HG03439 (cell line): ENCODE measurements at regions not wholly inside any gene's neighbourhood (a gene's known extent, or its start where the extent isn't known, plus 50 kb on each side); places are given as distances from the start of the nearest gene placed in this dataset.

ENCODE experiments used
- ATAC-seq: cut with Tn5 transposase; IDR thresholded peaks from one replicate; pipeline ENCODE4 v1.9.1; 2021; ENCODE audit warnings: mild to moderate bottlenecking, moderate library complexity; ENCODE audit not compliant: unreplicated experiment

DNA sequence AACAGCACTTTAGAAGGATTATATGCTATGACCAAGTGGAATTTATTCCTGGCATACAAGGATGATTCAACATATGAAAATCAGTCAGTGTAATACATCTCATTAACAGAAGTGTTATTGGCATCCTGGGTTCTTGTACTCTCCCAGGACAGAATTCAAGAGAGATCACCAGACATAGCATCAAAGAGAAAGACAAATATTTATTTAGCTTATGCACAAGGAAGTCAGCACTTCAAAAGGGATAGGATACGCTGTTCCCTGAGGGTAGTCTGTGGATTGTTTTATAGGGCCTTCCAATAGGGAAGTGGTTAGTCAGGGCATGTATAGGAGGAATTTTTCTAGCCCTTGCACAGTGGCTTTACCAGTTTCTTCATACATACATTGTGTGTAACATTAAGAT, 1238.0 kb downstream of the PCDH17 start:
- no peak for ATAC-seq

DNA sequence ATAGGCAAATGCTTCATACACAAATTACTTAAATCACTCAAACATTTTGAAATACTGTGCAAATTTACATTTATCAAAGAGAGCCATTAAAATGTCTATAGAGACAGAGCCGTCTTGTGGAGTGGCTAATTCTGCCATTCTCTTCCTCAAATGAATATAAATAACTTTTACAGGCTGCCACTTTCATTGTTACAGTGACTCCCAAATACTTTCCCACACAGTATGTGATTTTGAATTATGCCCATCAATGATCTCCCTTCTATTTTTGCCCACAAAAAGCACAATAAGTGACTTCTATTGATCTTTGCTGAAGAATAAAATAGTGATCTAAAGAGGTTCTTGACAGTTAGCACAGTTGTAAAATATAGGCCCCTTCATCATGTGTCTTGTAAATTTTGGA, 1244.9 kb downstream of the PCDH17 start:
- ATAC-seq, result no peak

DNA sequence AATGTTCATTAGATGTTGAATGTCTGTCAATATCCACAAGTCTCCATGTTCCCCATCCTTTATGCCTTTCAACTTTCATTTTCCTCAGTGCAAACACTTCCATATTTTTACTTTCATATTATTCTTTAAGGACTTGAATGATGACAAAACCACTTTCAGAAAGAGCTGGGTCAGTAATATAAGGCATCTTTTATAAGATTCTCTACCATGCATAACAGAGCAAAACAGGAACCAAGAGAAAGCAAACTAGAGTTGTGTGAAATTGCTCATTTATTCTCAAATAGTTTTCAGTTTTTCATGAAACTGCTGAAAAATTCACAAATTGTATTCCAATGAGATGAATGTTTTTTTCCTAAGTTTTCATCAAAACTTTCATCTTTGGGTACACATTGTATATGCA, 1247.6 kb downstream of the PCDH17 start:
- ATAC-seq, result no peak

DNA sequence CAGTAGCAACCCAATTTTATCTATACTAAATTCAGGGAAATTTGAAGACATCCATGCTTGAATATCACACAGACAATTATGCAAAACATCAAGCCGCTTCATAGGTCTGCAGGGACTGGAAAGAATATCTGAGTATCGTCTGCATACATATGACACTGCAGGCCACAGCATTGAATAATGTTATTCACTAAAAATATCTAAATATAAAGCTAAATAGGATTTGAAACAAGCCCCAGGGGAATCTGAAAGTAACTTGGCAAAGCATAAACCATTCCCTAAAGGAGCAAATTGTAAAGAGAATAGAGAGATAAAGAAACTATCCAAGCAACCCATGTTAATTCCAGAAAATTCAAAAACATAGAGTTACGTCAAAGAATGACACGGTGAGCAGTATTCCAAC, 1251.0 kb downstream of the PCDH17 start:
- ATAC-seq, result no peak

DNA sequence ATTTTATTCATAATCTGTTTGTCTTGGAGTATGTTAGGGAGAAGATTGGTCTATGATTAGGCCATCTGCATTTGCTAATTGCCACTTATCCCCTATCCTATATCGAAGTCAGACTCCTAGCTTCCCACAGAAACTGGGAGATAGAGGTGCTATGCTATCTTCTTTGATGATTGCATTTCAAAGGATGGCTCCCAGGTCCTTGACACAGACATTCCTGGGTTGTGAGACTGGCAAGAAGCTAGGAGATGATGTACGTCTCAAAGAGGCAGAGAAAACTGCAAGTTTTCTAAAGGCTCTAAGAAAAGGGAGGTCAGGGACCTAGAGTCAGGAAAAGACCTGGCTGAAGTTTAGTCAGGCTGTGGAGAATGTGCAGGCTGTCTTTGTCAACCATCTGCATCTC, 1251.9 kb downstream of the PCDH17 start:
- ATAC-seq, result no peak

DNA sequence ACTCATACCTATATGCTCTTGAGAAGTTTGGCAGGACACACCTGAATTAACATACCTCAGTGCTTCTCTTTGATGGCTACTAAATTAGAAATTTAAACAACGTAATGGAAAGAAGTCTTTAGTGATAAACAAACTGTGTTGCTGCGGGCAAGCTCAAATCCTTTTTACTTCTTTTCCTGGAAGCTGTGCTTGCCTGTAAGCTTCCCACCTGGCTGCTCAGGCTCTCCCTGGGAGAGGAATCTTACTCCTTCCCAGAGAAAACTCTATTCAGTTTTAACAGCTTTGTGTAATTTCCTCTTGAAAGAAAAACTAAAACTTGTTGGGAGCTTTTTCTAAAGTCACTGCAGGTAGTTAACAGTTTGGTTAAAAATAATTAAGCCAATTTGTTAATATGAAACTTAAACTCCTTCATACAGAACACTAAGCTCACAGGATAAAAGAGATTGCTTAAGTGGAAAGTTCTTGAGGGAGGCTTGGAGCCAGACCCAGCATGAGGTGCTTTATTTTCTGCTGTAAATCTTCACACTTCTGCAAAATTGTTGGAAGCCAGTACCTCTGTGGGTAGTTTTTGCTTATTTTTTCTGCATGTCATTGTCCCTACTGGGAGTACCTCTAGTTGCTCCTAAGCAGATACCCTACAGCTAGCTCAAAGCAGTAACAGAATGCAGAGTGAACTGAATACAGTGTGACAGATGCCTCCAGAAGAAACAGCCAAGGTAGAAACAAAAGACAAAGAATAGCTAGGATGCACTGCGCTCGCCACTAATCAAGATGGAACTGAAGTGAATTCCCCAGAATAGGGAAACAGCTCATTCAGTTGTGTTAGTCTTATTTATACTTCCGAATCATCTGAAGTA, 1253.0 kb downstream of the PCDH17 start:
- no peak for ATAC-seq

DNA sequence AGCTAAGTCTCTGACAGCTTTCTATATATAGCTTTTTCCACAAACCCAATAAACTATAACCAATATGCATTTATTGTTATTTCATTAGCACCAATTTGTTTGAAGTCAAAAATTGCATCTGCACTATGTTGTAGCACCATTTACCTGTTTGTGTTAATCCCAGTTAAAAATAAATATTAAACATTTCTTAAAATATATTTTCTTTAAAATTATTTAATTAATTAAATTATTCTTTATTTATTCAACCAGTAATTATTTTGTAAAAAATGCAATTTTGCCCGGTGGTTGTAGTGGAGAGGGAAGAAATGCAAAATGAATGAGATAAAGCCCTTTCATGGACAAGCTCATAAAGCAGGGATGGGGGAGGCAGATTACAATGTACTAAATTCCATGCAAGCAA, 1257.9 kb downstream of the PCDH17 start:
- ATAC-seq, result no peak

DNA sequence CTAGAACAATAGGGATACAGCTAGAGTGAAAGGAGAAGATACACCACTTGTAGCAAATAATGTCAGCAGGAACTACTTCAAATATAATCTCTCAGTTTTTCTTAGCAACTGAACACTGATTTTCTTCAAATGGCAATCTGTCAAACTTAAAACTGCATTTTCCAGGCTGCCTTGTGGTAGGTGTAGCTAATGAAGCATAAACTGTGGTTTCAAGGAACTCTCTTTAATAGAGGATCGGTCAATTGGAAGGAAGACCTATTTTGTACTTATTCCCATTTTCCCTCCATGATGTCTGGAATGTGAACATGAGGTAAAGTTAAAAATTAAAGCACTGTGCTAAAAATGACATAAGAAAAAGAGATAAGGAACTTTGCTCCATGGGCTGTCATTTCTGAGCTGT, 1261.9 kb downstream of the PCDH17 start:
- no peak for ATAC-seq

DNA sequence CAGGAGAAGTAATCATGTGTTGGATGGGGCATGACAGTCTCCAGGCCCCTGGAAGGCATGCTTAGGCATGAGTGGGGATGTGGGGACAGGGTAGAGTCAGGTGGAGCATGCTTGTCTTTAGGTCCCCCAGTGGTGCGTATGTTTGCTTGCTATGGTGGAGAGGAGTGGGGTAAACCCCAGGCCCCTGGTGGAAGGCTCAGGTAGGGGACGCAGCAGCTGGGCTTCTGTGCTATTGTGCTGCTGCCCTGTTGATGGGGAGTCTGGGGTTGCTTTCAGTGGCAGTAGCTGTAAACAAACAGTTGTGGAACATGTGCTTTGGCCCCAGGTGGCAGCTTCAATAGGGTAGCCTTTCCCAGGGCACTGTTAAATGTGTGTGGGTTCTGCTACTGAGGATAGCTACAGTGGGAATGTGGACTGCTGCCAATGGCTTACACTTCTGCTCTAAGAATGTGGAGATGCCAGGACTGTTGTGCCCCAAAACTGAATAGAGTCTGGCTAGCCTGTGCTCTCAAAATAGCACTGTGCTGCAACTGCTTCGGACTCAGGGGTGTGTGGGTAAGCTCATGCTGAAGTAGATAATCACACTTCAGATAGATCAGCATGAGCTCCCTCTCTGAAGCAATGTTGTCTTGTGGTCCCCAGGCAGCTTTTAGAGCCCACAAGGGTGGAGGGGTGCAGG, 1257.3 kb downstream of the DIAPH3 start:
- no peak for ATAC-seq

DNA sequence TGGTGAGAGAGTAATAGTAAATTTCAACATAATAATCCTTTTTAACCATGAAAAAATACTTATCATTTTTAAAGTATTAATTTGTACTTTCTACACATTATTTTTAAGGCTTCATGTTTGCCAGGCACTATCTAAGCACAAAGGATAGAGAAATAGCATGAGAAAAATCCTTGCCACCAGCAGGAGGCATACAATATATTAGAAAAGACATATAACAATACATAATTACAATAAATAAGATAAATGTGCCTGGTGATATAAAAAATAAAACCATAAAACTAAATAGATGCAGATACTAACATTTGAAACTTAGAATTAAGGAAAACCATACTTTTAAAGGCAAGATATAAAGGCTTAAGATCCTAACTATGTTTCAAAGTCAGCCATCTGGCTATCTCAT, 1256.4 kb downstream of the DIAPH3 start:
- ATAC-seq, result no peak

DNA sequence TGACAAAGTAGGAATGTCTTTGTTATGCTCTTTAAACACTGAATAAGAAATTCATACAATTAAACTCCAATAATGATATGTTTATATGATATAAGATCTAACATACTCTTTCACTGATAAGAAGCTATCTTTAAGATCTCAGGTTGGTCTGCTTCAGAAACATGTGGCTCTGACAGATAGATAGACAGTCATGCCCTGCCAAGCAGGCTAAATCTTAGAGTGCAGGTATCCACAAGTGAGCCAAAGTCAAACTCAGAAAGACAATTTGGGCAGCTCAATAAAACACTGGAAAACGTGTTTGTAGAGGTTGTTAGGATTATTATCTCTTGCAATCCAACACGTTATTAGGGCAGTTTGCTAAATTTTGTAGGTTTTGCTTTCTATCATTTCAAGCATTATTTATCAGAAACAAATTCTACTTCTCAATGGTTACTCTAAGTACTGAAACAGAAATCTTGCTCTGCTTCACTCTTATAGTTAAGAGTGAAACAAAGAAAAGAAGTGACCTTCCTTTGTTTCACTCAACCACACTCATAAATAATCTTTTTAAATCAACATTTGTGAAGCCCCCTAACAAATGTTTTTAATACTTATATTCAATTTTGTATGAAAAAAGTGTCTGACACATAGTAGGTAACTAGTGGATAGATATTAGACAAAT, 1255.6 kb downstream of the DIAPH3 start:
- ATAC-seq, result no peak

DNA sequence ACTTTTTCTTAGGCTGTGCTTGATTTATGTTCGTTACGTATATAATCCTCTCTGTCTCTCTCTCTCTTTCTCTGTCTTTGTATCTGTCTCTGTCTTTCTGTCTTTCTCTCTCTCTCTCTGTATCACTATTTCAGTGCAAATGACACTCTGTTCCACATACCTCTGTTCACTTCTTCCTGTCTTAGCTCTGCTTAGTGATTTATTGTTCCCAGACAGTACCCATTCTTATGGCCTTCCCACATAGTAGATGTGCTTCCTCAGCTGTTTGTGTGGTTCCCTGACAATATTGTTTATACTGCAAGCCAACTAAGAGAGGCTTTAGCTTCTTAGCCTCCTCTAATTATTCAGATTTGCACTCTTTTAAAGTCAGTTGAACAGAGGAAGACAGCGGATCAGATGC, 1244.2 kb downstream of the DIAPH3 start:
- ATAC-seq, result no peak

DNA sequence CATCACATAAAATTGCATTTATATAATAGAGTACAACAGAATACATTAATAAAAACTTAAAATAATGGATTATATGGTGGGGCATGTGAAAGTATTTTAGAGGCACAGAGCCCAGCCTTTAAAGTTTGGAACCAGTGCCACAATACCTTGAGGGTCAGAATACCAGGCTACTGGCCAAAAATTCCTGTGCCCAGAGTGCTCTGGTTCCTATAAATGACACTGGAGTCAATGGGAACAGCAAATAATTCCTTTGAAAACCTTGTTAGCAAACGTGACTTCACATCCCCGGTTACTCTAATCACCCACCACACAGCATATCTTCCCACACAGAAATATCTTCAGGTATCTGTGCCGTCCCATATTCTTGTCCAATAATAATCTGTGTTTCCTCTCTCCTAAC, 1242.6 kb downstream of the DIAPH3 start:
- ATAC-seq, result no peak

DNA sequence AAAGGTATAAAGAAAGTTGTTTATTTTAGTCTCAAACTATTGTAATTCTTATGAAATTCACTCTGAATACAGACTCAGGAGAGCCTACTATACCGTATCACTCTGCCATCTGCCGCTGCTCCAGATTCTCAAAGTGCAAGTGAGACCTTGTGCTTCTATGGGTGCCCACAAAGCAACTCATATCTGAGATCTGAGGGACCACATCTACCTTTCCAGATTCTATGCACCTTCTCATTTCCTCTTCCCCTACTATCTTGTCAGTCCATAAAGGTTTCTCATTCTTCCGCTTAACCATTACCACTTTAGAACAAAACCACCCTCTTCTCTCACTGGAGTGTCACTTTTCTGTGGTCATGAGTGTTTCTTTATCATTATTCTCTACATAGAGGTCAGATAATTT, 1236.9 kb downstream of the DIAPH3 start:
- ATAC-seq, result no peak

DNA sequence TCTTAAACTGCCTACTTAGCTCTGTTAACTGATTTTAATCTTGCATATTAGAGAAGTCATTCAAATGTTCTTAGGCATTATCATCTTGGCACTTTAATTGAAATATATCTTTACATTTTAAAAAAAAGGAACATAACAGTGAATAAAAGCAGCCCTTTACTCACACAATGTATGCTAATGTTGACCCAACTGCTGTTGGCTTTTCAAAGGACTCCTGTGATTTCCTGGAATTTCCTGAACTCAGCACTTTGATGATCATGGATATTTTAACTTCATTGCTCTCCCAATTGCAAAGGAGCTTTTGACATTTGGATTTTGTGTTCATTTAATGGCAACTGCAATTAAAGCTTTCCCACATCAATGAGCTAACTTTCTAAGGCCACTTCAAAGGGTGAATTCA, 1230.3 kb downstream of the DIAPH3 start:
- ATAC-seq, result no peak

DNA sequence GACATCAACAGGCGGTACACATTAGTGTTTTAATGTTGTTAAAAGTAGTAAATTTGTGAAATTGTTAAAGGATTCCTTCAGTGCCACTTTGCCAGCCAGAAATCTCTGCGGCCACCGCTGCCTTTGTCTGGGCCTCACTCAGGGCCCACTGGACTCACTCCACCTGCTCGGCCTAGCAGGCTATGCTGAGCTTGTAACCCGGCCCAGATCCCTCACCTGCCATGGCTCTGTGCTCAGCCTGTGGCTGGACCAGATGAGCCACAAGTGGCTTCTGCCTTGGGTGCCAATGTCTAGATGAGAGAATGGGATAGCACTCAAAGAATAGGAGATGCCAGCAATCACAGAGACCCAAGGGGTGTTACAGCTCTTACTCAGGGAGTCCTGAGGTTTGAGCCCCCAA, 1228.0 kb downstream of the DIAPH3 start:
- ATAC-seq, result no peak

DNA sequence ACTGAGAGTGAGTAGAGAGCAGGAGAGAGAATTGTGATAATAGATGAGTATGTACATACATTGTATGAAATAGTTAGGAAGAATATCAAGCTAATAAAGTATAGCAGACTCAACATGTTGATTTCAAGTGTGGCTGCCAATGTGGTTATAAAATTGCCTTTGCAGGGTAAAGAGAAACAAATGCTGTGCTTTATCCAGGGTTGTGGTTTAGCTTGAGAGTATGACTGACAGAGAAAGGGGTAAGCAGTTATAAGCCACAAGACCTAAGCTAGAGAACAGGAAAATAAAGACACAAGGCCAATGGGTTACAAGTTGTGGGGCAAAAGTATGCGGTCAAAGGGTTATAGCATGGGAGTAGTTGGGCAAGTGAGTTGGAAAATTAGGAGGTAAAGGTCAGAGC, 1217.5 kb downstream of the DIAPH3 start:
- ATAC-seq, result no peak

DNA sequence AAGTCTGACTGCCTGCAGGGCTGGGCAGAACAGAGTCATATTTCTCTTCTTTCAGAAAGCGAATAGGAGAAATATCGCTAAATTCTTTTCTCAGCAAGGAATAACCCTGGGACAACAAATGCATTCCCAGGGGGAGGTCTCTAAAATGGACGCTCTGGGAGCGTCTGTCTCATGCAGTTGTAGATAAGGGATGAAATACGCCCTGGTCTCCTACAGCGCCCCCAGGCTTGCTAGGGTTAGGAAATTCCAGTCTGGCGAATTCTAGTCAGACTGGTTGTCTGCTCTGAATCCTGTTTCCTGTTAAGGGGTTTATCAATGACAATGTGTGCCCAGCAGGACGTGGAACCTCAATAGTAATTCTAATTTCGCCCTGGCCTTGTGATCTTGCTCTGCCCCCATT, 1214.1 kb downstream of the DIAPH3 start:
- ATAC-seq, result no peak

DNA sequence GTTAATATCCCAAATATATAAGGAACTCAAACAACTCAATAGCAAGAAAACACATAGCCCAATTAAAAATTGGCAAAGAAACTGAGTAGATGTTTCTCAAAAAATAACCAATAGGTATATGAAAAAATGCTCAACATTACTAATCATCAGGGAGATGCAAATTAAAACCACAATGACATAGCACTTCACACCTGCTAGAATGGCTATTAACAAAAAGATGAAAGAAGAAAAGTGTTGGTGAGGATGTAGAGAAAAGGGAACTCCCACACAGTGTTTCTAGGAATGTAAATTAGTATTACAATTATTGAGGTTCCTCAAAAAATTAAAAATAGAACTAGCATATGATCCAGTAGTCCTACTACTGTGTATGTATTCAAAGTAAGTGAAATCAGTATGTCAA, 1212.8 kb downstream of the DIAPH3 start:
- no peak for ATAC-seq

DNA sequence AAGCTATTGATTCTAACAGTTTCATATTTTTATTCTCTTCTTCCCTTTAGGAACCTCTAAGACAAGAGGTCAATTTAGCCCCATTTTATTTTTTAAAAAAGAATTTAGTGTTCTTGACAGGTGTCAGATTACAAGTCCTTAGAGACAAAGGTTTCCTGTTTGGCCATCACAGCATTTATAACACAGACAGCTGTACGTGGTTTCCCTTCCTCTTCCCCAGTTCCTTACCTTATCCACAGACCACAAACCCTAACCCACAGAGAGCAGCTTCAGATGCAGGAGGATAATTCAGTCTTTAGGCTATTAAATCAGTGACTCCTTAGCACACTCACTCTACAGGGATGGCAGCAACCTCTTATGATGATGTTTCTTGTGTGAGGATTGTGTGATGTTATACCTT, 1210.1 kb downstream of the DIAPH3 start:
- peak; percentile 72 for ATAC-seq

DNA sequence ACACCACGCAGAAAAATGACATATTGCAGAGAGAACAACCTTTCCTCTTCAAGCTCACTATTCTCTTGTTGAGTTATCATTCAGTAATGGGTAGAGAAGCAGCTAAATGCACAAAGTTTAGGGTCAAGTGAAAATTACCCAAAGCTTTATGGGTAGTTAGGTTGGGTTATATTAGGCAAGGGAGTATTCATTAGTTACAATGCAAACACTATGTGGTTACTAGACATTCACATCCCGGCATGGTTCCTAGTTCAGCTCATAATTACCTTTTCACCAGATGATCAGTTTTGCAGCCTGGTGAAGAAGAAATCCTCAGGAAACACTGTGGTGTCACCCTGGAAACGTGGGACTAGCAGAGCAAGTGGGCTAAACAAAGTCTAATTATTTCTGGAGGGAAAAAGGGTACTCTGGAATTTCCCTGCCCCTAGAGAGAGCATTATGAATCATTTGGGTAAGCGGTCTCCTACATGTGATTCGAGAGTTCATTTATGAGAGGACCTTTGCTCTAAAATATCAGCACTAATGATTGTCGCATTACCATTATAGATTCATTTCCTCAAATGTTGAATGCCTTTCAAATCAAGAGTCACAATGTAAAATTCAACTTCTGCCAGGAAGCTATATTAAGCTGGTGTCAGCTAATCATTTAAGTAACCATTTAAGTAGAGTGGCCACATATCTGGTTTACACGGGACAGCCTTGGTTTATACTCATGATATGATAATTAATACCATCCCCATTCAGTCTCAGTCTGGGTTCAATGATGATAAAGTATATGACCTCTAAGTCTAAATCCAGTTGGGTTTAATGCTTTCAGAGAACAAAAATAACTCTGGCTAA, 1208.0 kb downstream of the DIAPH3 start:
- no peak for ATAC-seq
